Prostate gland (tissue), 2 donors: ENCODE measurements at regions not wholly inside any gene's neighbourhood (a gene's known extent, or its start where the extent isn't known, plus 50 kb on each side); places are given as distances from the start of the nearest gene placed in this dataset.

ENCODE experiments used
- DNase-seq: peaks from one replicate; pipeline ENCODE4 v3.0.0-alpha.2; 2019; ENCODE audit warnings: low spot score
- H3K27ac ChIP-seq, 2 donors: fragments of 200-600 bp; sonication (generic); 2 replicates each; pipeline ENCODE4 v1.5.1; 2017 to 2019
- H3K27me3 ChIP-seq: fragments of 200-600 bp; sonication (generic); replicated peaks from 2 replicates; pipeline ENCODE4 v1.5.1; 2019; ENCODE audit not compliant: insufficient read depth
- H3K36me3 ChIP-seq, 2 donors: fragments of 200-600 bp; sonication (generic); 1 replicate in 1 of 2; 2 replicates in 1 of 2; pipeline versions ENCODE4 v1.5.1 to v1.8.1; 2017 to 2019
- H3K4me1 ChIP-seq: fragments of 200-600 bp; sonication (generic); replicated peaks from 2 replicates; pipeline ENCODE4 v1.5.1; 2019
- H3K4me3 ChIP-seq, 2 donors: fragments of 200-600 bp; sonication (generic); 2 replicates each; pipeline ENCODE4 v1.5.1; 2017 to 2019
- H3K9me3 ChIP-seq: fragments of 200-600 bp; sonication (generic); 2 replicates; pipeline ENCODE4 v1.5.1; 2017
- POLR2A ChIP-seq: fragments of 450-650 bp; IDR thresholded peaks from one replicate; pipeline ENCODE4 v1.6.1; 2016; ENCODE audit warnings: antibody characterized with exemption, mild to moderate bottlenecking
- POLR2AphosphoS5 ChIP-seq: sonication (generic); formaldehyde crosslinking; IDR thresholded peaks from one replicate; pipeline ENCODE4 v1.6.1; 2017; ENCODE audit warnings: antibody characterized with exemption
- WGBS: methylation state at CpG from one replicate; pipeline ENCODE4 v1.1.5; 2018; 5-methylcytosine and 5-hydroxymethylcytosine counted together
- intact Hi-C: fragments of 100-400 bp; cut with DNase I; formaldehyde crosslinking; loops from one replicate; pipeline ENCODE4 v1.14.2; 2022
- TF ChIP-seq, protein P1 (sequence below), 4 experiments: fragments of 200-600 bp in 2 of 4; fragments of 450-650 bp in 2 of 4; sonication (generic) in 2 of 4; IDR thresholded peaks; 1 replicate in 3 of 4; 2 replicates in 1 of 4; pipeline ENCODE4 v1.5.1; 2016 to 2019; ENCODE audit warnings: antibody characterized with exemption in 4 of 4, mild to moderate bottlenecking in 2 of 4, moderate library complexity in 2 of 4

DNA sequence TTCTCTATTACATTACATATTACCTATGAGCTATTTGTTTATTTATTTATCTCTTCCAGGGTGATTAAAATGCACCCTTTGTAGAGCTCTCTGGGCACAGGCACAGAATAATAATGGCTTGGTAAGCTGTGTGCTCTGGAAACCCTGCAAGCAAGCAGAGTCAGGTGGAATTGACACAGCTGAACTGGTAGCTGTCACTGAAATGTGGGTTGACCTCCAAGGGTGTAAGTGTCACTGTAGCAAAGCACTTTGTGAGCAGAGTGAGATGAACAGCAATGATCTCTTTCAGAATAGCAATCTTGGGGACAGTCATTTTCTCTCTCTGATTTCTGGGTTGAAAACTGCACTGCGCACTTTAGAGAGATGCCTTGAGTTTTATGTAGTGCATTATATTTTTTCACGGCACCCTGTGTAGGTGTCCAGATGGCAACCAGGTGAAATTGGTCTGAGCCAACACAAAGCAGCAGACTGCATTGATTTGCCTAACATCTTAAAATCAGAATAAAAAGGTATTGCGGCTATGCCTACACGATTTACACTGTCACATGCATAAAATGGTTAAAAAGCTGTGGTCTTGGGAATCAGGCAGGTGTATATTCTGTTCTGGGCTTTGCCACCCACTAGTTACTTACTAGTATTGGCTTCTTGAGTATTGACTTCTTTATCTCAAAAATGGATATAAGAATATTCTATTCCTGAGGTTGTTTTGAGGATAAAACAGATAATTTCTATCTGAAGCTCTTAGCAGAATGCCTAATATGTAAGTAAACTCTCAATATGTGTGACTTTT is 450.3 kb downstream of the RAPGEF2 start:
- intact Hi-C loops: no loop called here

DNA sequence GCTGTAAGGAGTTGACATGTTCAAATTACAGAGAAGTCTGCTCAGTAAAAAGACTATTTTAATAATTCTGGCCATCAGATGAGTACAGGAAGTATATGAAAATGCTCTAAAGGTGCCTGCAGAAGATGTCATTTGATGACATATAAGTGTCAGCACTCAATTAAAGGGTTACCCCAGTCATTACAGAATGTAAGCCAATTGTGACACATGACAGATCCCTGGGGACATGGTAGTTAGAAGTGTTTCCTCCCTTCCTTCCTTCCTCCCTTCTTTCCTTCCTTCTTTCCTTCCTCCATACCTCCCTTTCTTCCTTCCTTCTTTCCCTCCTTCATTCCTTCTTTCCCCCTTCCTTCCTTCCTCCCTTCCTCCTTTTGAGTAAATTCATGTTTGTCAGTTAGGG is 453.0 kb downstream of the RAPGEF2 start:
- DNase-seq: no peak
- TF ChIP-seq, protein P1, sequence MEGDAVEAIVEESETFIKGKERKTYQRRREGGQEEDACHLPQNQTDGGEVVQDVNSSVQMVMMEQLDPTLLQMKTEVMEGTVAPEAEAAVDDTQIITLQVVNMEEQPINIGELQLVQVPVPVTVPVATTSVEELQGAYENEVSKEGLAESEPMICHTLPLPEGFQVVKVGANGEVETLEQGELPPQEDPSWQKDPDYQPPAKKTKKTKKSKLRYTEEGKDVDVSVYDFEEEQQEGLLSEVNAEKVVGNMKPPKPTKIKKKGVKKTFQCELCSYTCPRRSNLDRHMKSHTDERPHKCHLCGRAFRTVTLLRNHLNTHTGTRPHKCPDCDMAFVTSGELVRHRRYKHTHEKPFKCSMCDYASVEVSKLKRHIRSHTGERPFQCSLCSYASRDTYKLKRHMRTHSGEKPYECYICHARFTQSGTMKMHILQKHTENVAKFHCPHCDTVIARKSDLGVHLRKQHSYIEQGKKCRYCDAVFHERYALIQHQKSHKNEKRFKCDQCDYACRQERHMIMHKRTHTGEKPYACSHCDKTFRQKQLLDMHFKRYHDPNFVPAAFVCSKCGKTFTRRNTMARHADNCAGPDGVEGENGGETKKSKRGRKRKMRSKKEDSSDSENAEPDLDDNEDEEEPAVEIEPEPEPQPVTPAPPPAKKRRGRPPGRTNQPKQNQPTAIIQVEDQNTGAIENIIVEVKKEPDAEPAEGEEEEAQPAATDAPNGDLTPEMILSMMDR (IDR thresholded peaks at IDR 0.05): no peak
- TF ChIP-seq POLR2AphosphoS5 (no peak), POLR2A (no peak)
- H3K9me3 ChIP-seq: no peaks in the 10 kb centered on the region

More for the DNA sequence above, 450.3 kb downstream of the RAPGEF2 start:
- Histone ChIP-seq H3K4me3 (no peak overlapping the region), H3K9me3 (no peaks in the 10 kb centered on the region), H3K27ac (no peak overlapping the region), H3K4me1 (no peaks in the 10 kb centered on the region), H3K36me3 (no peaks in the 10 kb centered on the region), H3K27me3 (no peaks in the 10 kb centered on the region)
- no peak for DNase-seq
- WGBS: 88% methylated on average over 4 of the region's 4 CpGs
- TF ChIP-seq, protein P1 (IDR thresholded peaks at IDR 0.05): no peak
- no peak for TF ChIP-seq POLR2A
- TF ChIP-seq POLR2AphosphoS5: no peak

DNA sequence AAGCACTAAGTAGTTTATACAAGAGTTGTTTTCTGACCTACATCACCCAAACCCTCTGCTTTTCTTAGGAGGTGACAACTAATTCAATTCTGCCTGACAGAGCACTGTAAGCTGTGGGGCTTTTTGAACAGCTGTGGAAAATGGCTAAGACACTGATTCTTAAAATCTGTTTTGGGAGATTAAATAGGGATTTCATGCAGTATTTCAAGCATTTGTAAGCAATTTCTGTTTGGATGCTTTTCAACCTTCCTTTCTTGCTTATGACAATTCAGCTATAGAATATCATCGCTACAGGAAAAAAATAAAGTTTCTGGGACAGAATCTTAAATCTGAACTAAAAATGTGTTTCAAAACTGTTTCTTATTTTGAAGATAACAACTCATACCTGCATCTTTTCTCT is 459.5 kb downstream of the RAPGEF2 start:
- no peaks in the 10 kb centered on the region for H3K9me3 ChIP-seq
- WGBS: 95% methylated on average over 1 of the region's 1 CpG
- no peak overlapping the region for H3K4me3 ChIP-seq
- H3K36me3 ChIP-seq: no peaks in the 10 kb centered on the region
- no peaks in the 10 kb centered on the region for H3K27me3 ChIP-seq
- TF ChIP-seq POLR2AphosphoS5 (no peak), POLR2A (no peak)
- TF ChIP-seq, protein P1 (IDR thresholded peaks at IDR 0.05): no peak
- H3K4me1 ChIP-seq: no peaks in the 10 kb centered on the region
- intact Hi-C loops: no loop called here
- DNase-seq: no peak
- no peak overlapping the region for H3K27ac ChIP-seq

More for the DNA sequence above, 453.0 kb downstream of the RAPGEF2 start:
- intact Hi-C loops: no loop called here
- Histone ChIP-seq H3K4me3 (no peak overlapping the region), H3K27ac (no peak overlapping the region), H3K4me1 (no peaks in the 10 kb centered on the region), H3K36me3 (no peaks in the 10 kb centered on the region), H3K27me3 (no peaks in the 10 kb centered on the region)

DNA sequence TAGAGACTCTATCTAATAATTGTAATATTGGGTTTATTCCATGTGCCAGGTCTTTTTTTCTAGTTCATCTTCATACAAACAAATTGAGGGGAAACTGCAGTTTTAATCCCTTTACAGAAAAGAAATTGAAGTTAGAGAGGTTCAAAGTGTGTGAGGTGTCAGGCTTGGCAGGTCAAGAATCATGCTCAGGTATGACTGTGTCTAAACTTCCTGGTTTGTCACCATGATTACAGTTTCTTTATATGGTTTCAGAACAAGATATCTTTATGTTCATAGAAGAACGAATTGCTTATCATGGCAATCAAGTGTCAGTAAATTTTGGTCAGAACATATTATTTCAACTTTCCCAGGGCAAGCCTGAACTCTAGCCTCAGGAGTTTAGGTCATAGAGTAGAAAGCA is 460.4 kb downstream of the RAPGEF2 start:
- TF ChIP-seq POLR2AphosphoS5 (no peak), POLR2A (no peak)
- TF ChIP-seq, protein P1 (IDR thresholded peaks at IDR 0.05): no peak
- Histone ChIP-seq H3K36me3 (no peaks in the 10 kb centered on the region), H3K27ac (no peak overlapping the region), H3K9me3 (no peaks in the 10 kb centered on the region), H3K4me3 (no peak overlapping the region), H3K27me3 (no peaks in the 10 kb centered on the region), H3K4me1 (no peaks in the 10 kb centered on the region)
- intact Hi-C loops: no loop called here
- 38% methylated on average over 1 of the region's 1 CpG for WGBS
- no peak for DNase-seq

DNA sequence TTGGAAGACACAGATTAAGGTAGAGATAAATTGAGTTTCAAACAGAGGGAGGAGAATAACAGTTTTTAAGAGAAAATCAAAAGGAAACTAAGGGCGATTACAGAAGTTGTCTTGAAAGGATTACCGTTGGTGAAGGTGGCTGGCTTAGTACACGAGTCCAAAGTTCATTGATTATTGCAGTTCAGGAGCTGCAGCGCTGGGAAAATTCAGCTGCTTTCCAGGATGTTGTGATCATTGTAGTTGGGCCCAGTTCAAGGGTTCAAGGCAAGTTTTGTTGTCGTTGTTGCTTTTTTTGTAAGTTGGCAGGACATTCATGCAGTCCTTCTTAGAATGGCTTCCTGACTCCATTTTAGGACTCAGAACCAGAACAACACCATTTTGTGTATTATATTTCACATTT is 461.7 kb downstream of the RAPGEF2 start:
- DNase-seq: no peak
- no peak for TF ChIP-seq POLR2AphosphoS5
- TF ChIP-seq, protein P1 (IDR thresholded peaks at IDR 0.05): no peak
- TF ChIP-seq POLR2A: no peak
- Histone ChIP-seq H3K27me3 (no peaks in the 10 kb centered on the region), H3K36me3 (no peaks in the 10 kb centered on the region), H3K4me3 (no peak overlapping the region), H3K4me1 (no peaks in the 10 kb centered on the region), H3K27ac (no peak overlapping the region), H3K9me3 (no peaks in the 10 kb centered on the region)
- WGBS: 77% methylated on average over 5 of the region's 5 CpGs
- intact Hi-C loops: no loop called here
